HCT116 (cell line): ENCODE measurements at regions not wholly inside any gene's neighbourhood (a gene's known extent, or its start where the extent isn't known, plus 50 kb on each side); places are given as distances from the start of the nearest gene placed in this dataset.

Experiments used
- ATAC-seq: fragments of 200-7000 bp; cut with Tn5 transposase; 2 replicates; pipeline ENCODE4 v1.9.1; 2020; ENCODE audit warnings: mild to moderate bottlenecking, moderate library complexity
- BruUV-seq: library from RNA; stranded (reverse); fragments of 400-500 nt; replicated peaks from 2 replicates; lab custom pipeline; 2021; lab: Mats Ljungman, UMichigan
- CTCF ChIA-PET: fragments of 300-600 bp; sonication (Branson Sonifier 250); formaldehyde crosslinking; loops from one replicate; lab custom pipeline; 2021; ENCODE audit warnings: antibody characterized with exemption; lab: Charles Lee
- POLR2A ChIA-PET: fragments of 300-600, 350-600 bp; sonication (Branson Sonifier 250); formaldehyde crosslinking; loops from one replicate; lab custom pipeline; 2021; ENCODE audit warnings: antibody characterized with exemption; lab: Charles Lee
- RAD21 ChIA-PET, 2 experiments: fragments of 300-600 bp; sonication (Branson Sonifier 250); formaldehyde crosslinking; loops; one replicate each; lab custom pipeline; 2023; ENCODE audit warnings: low total read pairs in 2 of 2; ENCODE audit not compliant: uncharacterized antibody in 2 of 2, unreplicated experiment in 2 of 2, low non-redundant PET in 1 of 2; lab: Charles Lee
- DNase-seq: peaks from one replicate; pipeline ENCODE4 v3.0.0-alpha.2; 2010; ENCODE audit warnings: low read depth, low spot score
- H2AFZ ChIP-seq: fragments of 200-600 bp; shearing (Covaris generic), sonication (generic); 2 replicates; pipeline ENCODE4 v1.6.1; 2017; ENCODE audit warnings: low read depth, mixed run types, mixed read lengths, antibody characterized with exemption, low read length; ENCODE audit not compliant: poor library complexity, severe bottlenecking
- H3K27ac ChIP-seq: 2 replicates; pipeline ENCODE4 v1.5.1; 2012; ENCODE audit warnings: low read depth, low read length
- H3K27me3 ChIP-seq: fragments of 200-600 bp; sonication (generic); 2 replicates; pipeline ENCODE4 v1.6.1; 2016; ENCODE audit warnings: mixed run types, low read length, mixed read lengths; ENCODE audit not compliant: insufficient read depth
- H3K36me3 ChIP-seq, 2 experiments: fragments of 200-500 bp in 1 of 2; fragments of 200-600 bp in 1 of 2; sonication (Bioruptor generic) in 1 of 2; sonication (generic) in 1 of 2; 2 replicates each; pipeline versions ENCODE4 v1.5.1 to v1.6.1; 2014 to 2016; ENCODE audit warnings: low read length in 2 of 2, inconsistent platforms in 1 of 2, mixed read lengths in 1 of 2, mixed run types in 1 of 2; ENCODE audit not compliant: insufficient read depth in 2 of 2, control insufficient read depth in 1 of 2
- H3K4me1 ChIP-seq, 2 experiments: fragments of 200-600 bp in 1 of 2; sonication (generic) in 1 of 2; 2 replicates each; pipeline versions ENCODE4 v1.5.1 to v1.6.1; 2012 to 2017; ENCODE audit warnings: low read length in 2 of 2, inconsistent platforms in 1 of 2, mild to moderate bottlenecking in 1 of 2, mixed read lengths in 1 of 2, mixed run types in 1 of 2, moderate library complexity in 1 of 2; ENCODE audit not compliant: insufficient read depth in 2 of 2, control insufficient read depth in 1 of 2
- H3K4me2 ChIP-seq: fragments of 200-600 bp; sonication (generic); 2 replicates; pipeline ENCODE4 v1.6.1; 2017; ENCODE audit warnings: mixed run types, low read length, mixed read lengths
- H3K4me3 ChIP-seq, 2 experiments: fragments of 200-600 bp in 1 of 2; sonication (generic) in 1 of 2; replicated peaks in 1 of 2; 2 replicates each; pipeline ENCODE4 v1.5.1; 2011 to 2016; ENCODE audit warnings: low read length in 2 of 2, control low read depth in 1 of 2, low read depth in 1 of 2, mild to moderate bottlenecking in 1 of 2, mixed read lengths in 1 of 2, mixed run types in 1 of 2
- H3K79me2 ChIP-seq: fragments of 200-600 bp; sonication (generic); 2 replicates; pipeline ENCODE4 v1.6.1; 2017; ENCODE audit warnings: mild to moderate bottlenecking, mixed run types, low read length, moderate library complexity, mixed read lengths; ENCODE audit not compliant: insufficient read depth
- H3K9ac ChIP-seq: fragments of 200-600 bp; sonication (generic); 2 replicates; pipeline ENCODE4 v1.6.1; 2016; ENCODE audit warnings: low read length, mixed read lengths
- H3K9me2 ChIP-seq: fragments of 200-600 bp; sonication (generic), shearing (Covaris generic); 2 replicates; pipeline ENCODE4 v1.6.1; 2017; ENCODE audit warnings: mixed run types, mild to moderate bottlenecking, moderate library complexity; ENCODE audit not compliant: insufficient read depth
- H3K9me3 ChIP-seq, 2 experiments: fragments of 200-500 bp in 1 of 2; fragments of 200-600 bp in 1 of 2; sonication (Bioruptor generic) in 1 of 2; sonication (generic) in 1 of 2; 2 replicates each; pipeline ENCODE4 v1.6.1; 2014 to 2017; ENCODE audit warnings: low read length in 2 of 2, mixed read lengths in 2 of 2, inconsistent platforms in 1 of 2, low read depth in 1 of 2, mild to moderate bottlenecking in 1 of 2, mixed run types in 1 of 2, moderate library complexity in 1 of 2; ENCODE audit not compliant: control insufficient read depth in 1 of 2, insufficient read depth in 1 of 2
- H4K20me1 ChIP-seq: fragments of 200-600 bp; sonication (generic), shearing (Covaris generic); 2 replicates; pipeline ENCODE4 v1.6.1; 2017; ENCODE audit warnings: mixed run types, mild to moderate bottlenecking, moderate library complexity; ENCODE audit not compliant: insufficient read depth
- ATF3 ChIP-seq: IDR thresholded peaks from 2 replicates; pipeline ENCODE4 v1.6.1; 2012
- CBX3 ChIP-seq: IDR thresholded peaks from 2 replicates; pipeline ENCODE4 v1.6.1; 2012; ENCODE audit warnings: low read depth
- CEBPB ChIP-seq: IDR thresholded peaks from 2 replicates; pipeline ENCODE4 v1.6.1; 2012; ENCODE audit warnings: low read depth
- CTCF ChIP-seq, 3 experiments: fragments of 200-600 bp in 1 of 3; sonication (generic) in 1 of 3; IDR thresholded peaks in 2 of 3; conservative IDR thresholded peaks in 1 of 3; 2 replicates each; pipeline ENCODE4 v1.5.1; 2012 to 2017; ENCODE audit warnings: low read depth in 2 of 3, low read length in 2 of 3, antibody characterized with exemption in 1 of 3, borderline replicate concordance in 1 of 3, control low read depth in 1 of 3, mild to moderate bottlenecking in 1 of 3, mixed read lengths in 1 of 3, mixed run types in 1 of 3, moderate library complexity in 1 of 3; ENCODE audit not compliant: insufficient read depth in 1 of 3
- EGR1 ChIP-seq: IDR thresholded peaks from 2 replicates; pipeline ENCODE4 v1.6.1; 2012; ENCODE audit warnings: low read depth
- ELF1 ChIP-seq: IDR thresholded peaks from 2 replicates; pipeline ENCODE4 v1.6.1; 2012; ENCODE audit warnings: low read depth, borderline replicate concordance
- EZH2phosphoT487 ChIP-seq: fragments of 200-600 bp; IDR thresholded peaks from 2 replicates; pipeline ENCODE4 v1.6.1; 2018; ENCODE audit warnings: antibody characterized with exemption, borderline replicate concordance
- FOSL1 ChIP-seq: IDR thresholded peaks from 2 replicates; pipeline ENCODE4 v1.6.1; 2012; ENCODE audit warnings: low read depth
- JUND ChIP-seq: IDR thresholded peaks from 2 replicates; pipeline ENCODE4 v1.6.1; 2012
- POLR2A ChIP-seq: IDR thresholded peaks from 2 replicates; pipeline ENCODE4 v1.7.0; 2011; ENCODE audit warnings: borderline replicate concordance; ENCODE audit not compliant: insufficient read depth, insufficient read length; ENCODE audit errors: extremely low read depth
- RAD21 ChIP-seq: IDR thresholded peaks from 2 replicates; pipeline ENCODE4 v1.6.1; 2012; ENCODE audit warnings: low read depth, mild to moderate bottlenecking
- SP1 ChIP-seq: IDR thresholded peaks from 2 replicates; pipeline ENCODE4 v1.6.1; 2012; ENCODE audit warnings: low read depth
- TCF7L2 ChIP-seq: IDR thresholded peaks from 2 replicates; pipeline ENCODE4 v1.7.0; 2011; ENCODE audit warnings: borderline replicate concordance, inconsistent platforms; ENCODE audit not compliant: insufficient read depth, insufficient read length; ENCODE audit errors: extremely low read depth
- YY1 ChIP-seq: IDR thresholded peaks from 2 replicates; pipeline ENCODE4 v1.6.1; 2011; ENCODE audit warnings: low read length, low read depth, moderate library complexity, mild to moderate bottlenecking; ENCODE audit not compliant: insufficient replicate concordance; ENCODE audit errors: extremely low read depth
- ZFX ChIP-seq: fragments of 450-650 bp; IDR thresholded peaks from 2 replicates; pipeline ENCODE4 v1.6.1; 2017
- intact Hi-C: fragments of 100-400 bp; cut with micrococcal nuclease; formaldehyde crosslinking; loops from 2 replicates; pipeline ENCODE4 v1.10.0; 2022

- no TSS peak for BruUV-seq
- Histone ChIP-seq H3K27me3 (peaks cover 1% of the 10 kb centered on the region; the same call in 1 of the 2 replicates), H3K9me2 (no peaks in the 10 kb centered on the region), H3K27ac (no peak overlapping the region), H3K79me2 (no peaks in the 10 kb centered on the region), H3K4me2 (no peak overlapping the region), H4K20me1 (no peaks in the 10 kb centered on the region), H3K9me3 (no peaks in the 10 kb centered on the region), H3K9ac (no peak overlapping the region), H2AFZ (no peak overlapping the region), H3K4me3 (no peak overlapping the region), H3K4me1 (no peaks in the 10 kb centered on the region), H3K36me3 (no peaks in the 10 kb centered on the region)
- DNase-seq (no peak), ATAC-seq (no peak)
- ChIA-PET POLR2A (no interaction called here), RAD21 (interaction anchor here in 1 of 2 experiments (0.8 kb wide), 1 partner anchor 213 kb away, joined by 3 read pairs; no protein-coding TSS in a partner anchor), CTCF (interaction anchor here (1.2 to 2.8 kb wide), 2 partner anchors 52 to 213 kb away, joined by 3 to 8 read pairs; no protein-coding TSS in a partner anchor)
- intact Hi-C loops: no loop called here
- TF ChIP-seq YY1 (no peak), FOSL1 (no peak), CTCF (IDR thresholded peaks at IDR 0.05 in 2 of 3, conservative IDR thresholded peaks at IDR 0.05 in 1 of 3; ENCODE audit: borderline replicate concordance in 1 of 3, insufficient read depth in 1 of 3, low read depth in 2 of 3, low read length in 2 of 3) (no peak), ATF3 (no peak), ZFX (no peak), TCF7L2 (no peak), EZH2phosphoT487 (no peak), JUND (no peak), SP1 (no peak), ELF1 (no peak), CEBPB (no peak), EGR1 (no peak), POLR2A (no peak), CBX3 (no peak), RAD21 (no peak)
Observed at GRCh38 chr14:78074561-78074960, 95.6 kb upstream of the NRXN3 start.
